ENCODE measurements at regions not wholly inside any gene's neighbourhood (a gene's known extent, or its start where the extent isn't known, plus 50 kb on each side); places are given as distances from the start of the nearest gene placed in this dataset.

DNA sequence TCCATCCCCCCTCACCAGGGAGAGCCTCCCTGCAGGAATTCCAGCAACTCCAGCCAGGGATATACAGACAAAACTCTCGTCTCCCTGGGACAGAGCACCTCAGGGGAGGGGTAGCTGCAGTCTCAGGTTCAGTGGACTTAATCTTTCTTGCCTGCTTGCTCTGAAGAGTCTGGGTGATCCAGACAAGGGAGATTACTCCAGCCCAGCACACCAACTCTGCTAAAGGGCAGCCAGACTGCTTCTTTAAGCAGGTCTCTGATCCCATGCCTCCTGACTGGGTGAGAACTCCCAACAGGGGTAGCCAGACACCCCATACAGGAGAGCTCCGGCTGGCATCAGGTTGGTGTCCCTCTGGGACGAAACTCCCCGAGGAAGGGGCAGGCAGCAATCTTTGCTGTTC lies 888.7 kb downstream of the RAB28 start:
- TF ChIP-seq, protein P1, sequence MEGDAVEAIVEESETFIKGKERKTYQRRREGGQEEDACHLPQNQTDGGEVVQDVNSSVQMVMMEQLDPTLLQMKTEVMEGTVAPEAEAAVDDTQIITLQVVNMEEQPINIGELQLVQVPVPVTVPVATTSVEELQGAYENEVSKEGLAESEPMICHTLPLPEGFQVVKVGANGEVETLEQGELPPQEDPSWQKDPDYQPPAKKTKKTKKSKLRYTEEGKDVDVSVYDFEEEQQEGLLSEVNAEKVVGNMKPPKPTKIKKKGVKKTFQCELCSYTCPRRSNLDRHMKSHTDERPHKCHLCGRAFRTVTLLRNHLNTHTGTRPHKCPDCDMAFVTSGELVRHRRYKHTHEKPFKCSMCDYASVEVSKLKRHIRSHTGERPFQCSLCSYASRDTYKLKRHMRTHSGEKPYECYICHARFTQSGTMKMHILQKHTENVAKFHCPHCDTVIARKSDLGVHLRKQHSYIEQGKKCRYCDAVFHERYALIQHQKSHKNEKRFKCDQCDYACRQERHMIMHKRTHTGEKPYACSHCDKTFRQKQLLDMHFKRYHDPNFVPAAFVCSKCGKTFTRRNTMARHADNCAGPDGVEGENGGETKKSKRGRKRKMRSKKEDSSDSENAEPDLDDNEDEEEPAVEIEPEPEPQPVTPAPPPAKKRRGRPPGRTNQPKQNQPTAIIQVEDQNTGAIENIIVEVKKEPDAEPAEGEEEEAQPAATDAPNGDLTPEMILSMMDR (IDR thresholded peaks at IDR 0.05; ENCODE audit: control extremely low read depth, extremely low read depth, low read depth, missing control alignments): no peak
- DNase-seq (ENCODE audit: extremely low spot score): no peak
- ChIA-PET POLR2A (no interaction called here), CTCF (no interaction called here)

- ChIA-PET POLR2A (no interaction called here), CTCF (interaction anchor here (0.6 kb wide), 1 partner anchor 10 kb away, joined by 3 read pairs; no protein-coding TSS in a partner anchor)
- TF ChIP-seq, protein P1 (IDR thresholded peaks at IDR 0.05; ENCODE audit: control extremely low read depth, extremely low read depth, low read depth, missing control alignments): no peak
These were observed 895.6 kb downstream of the RAB28 start for GRCh38 chr4:12588582-12588981.

DNA sequence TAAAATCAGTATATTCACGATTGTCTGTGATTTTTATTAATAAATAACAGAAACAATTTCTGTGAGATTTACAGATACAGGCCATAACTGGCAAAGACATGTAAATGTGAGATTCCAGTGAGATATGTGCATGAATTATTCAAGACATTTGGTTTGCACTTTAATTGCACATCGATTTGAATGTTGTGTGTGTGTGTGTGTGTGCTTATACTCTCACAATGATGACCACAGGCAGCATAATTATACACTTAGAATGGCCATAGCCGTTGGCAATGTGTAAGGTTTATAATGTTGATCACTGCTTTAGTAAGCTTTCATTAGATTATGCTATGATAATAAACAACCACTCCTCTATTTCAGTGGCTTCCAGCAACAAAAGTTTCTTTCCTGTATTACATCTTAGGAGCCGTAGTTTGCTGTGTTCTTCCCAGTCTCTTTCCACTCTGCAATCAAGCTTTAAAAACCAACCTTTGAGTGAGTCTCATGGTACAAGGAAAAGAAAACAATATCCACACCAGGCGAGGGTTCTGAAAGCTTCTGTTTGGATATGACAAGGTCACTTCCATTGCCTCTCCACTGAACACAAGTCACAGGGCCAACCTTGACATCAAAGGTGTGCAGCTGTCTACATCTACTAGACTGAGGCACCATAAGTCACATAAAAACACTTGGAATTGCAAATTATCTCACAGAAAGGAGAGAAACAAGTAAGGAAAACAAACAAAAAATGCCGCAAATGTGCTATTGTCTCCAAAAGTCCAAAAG lies 897.7 kb downstream of the RAB28 start:
- DNase-seq (ENCODE audit: extremely low spot score): no peak
- TF ChIP-seq, protein P1 (IDR thresholded peaks at IDR 0.05; ENCODE audit: control extremely low read depth, extremely low read depth, low read depth, missing control alignments): no peak
- POLR2A ChIA-PET: no interaction called here
- CTCF ChIA-PET: interaction anchor here (1.1 kb wide), 1 partner anchor 125 kb away, joined by 3 read pairs; no protein-coding TSS in a partner anchor

More at GRCh38 chr4:12588582-12588981, 895.6 kb downstream of the RAB28 start:
- no peak for DNase-seq (ENCODE audit: extremely low spot score)

GRCh38 chr4:12584116-12584875 lies 899.8 kb downstream of the RAB28 start:
- ChIA-PET CTCF (interaction anchor here (1.1 kb wide), 1 partner anchor 9 kb away, joined by 3 read pairs; no protein-coding TSS in a partner anchor), POLR2A (no interaction called here)
- TF ChIP-seq, protein P1 (IDR thresholded peaks at IDR 0.05; ENCODE audit: control extremely low read depth, extremely low read depth, low read depth, missing control alignments): no peak
- DNase-seq (ENCODE audit: extremely low spot score): no peak

DNA sequence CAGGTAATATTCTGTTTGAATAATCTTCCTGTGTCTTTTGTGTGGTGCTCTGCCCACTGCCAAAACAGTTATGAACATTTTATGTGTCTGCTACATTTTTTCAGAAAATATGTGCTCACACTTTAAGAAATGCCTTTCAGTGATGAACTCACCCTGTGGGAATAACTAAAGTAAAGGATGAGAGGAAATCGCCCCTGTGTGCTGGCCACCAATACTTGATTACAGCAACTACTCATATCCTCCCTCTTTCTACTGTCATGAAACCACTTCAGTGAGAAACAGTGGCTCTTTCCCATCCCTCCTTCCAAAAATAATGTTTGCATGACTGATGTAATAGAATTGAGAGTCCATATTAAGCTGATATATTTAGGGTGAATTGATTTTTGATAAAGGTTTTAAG lies 900.9 kb downstream of the RAB28 start:
- CTCF ChIA-PET: interaction anchor here (1.1 kb wide), 1 partner anchor 10 kb away, joined by 3 read pairs; no protein-coding TSS in a partner anchor
- DNase-seq (ENCODE audit: extremely low spot score): no peak
- TF ChIP-seq, protein P1 (IDR thresholded peaks at IDR 0.05; ENCODE audit: control extremely low read depth, extremely low read depth, low read depth, missing control alignments): no peak
- POLR2A ChIA-PET: no interaction called here

- TF ChIP-seq, protein P1 (IDR thresholded peaks at IDR 0.05; ENCODE audit: control extremely low read depth, extremely low read depth, low read depth, missing control alignments): no peak
- CTCF ChIA-PET: interaction anchor here (1.6 kb wide), 1 partner anchor 10 kb away, joined by 5 read pairs; no protein-coding TSS in a partner anchor
- POLR2A ChIA-PET: no interaction called here
- no peak for DNase-seq (ENCODE audit: extremely low spot score)
These were observed 903.4 kb downstream of the RAB28 start for GRCh38 chr4:12580787-12581186.
